ENCODE measurements at regions not wholly inside any gene's neighbourhood (a gene's known extent, or its start where the extent isn't known, plus 50 kb on each side); places are given as distances from the start of the nearest gene placed in this dataset.

GRCh38 chr4:10179957-10180602 lies 63.5 kb upstream of the WDR1 start:
- Histone ChIP-seq H3K9me3 (replicated peaks) (no peaks in the 10 kb centered on the region), H3K27me3 (no peaks in the 10 kb centered on the region), H3K4me3 (no peak overlapping the region), H3K36me3 (no peaks in the 10 kb centered on the region), H3K4me1 (peaks cover 28% of the 10 kb centered on the region), H3K27ac (peak overlapping the region; percentile 75)
- DNase-seq: no peak

GRCh38 chr4:10178763-10179162 lies 62.2 kb upstream of the WDR1 start:
- no peak overlapping the region for H3K4me3 ChIP-seq
- H3K27ac ChIP-seq: no peak overlapping the region
- no peaks in the 10 kb centered on the region for H3K36me3 ChIP-seq
- peaks cover 41% of the 10 kb centered on the region for H3K4me1 ChIP-seq
- DNase-seq: no peak
- H3K27me3 ChIP-seq: no peaks in the 10 kb centered on the region
- H3K9me3 ChIP-seq (replicated peaks): no peaks in the 10 kb centered on the region

- DNase-seq: no peak
- no peak overlapping the region for H3K27ac ChIP-seq
- H3K4me3 ChIP-seq: no peak overlapping the region
- peaks cover 37% of the 10 kb centered on the region for H3K4me1 ChIP-seq
- H3K27me3 ChIP-seq: no peaks in the 10 kb centered on the region; the same call in 1 of the 2 replicates
- H3K9me3 ChIP-seq (replicated peaks): no peaks in the 10 kb centered on the region
- H3K36me3 ChIP-seq: no peaks in the 10 kb centered on the region
Observed at GRCh38 chr4:10175626-10176025, 59.0 kb upstream of the WDR1 start.

GRCh38 chr4:10173754-10174749 lies 57.5 kb upstream of the WDR1 start:
- Histone ChIP-seq H3K4me1 (peaks cover 28% of the 10 kb centered on the region), H3K4me3 (no peak overlapping the region), H3K36me3 (no peaks in the 10 kb centered on the region), H3K9me3 (replicated peaks) (no peaks in the 10 kb centered on the region; the same call in 1 of the 2 replicates), H3K27ac (peak overlapping the region; percentile 50), H3K27me3 (no peaks in the 10 kb centered on the region; the same call in 1 of the 2 replicates)
- peak; percentile 39 to 56 for DNase-seq

- Histone ChIP-seq H3K27ac (peak overlapping the region; percentile 50), H3K27me3 (peaks cover 4% of the 10 kb centered on the region; the same call in 1 of the 2 replicates), H3K4me1 (peaks cover 28% of the 10 kb centered on the region), H3K36me3 (no peaks in the 10 kb centered on the region), H3K4me3 (no peak overlapping the region), H3K9me3 (replicated peaks) (no peaks in the 10 kb centered on the region; the same call in 1 of the 2 replicates)
- no peak for DNase-seq
Observed at GRCh38 chr4:10173037-10173753, 56.6 kb upstream of the WDR1 start.

GRCh38 chr4:10172278-10172921 lies 55.8 kb upstream of the WDR1 start:
- H3K9me3 ChIP-seq (replicated peaks): no peaks in the 10 kb centered on the region; the same call in 1 of the 2 replicates
- H3K4me3 ChIP-seq: no peak overlapping the region
- peaks cover 4% of the 10 kb centered on the region; the same call in 1 of the 2 replicates for H3K27me3 ChIP-seq
- peaks cover 28% of the 10 kb centered on the region for H3K4me1 ChIP-seq
- H3K27ac ChIP-seq: no peak overlapping the region
- no peaks in the 10 kb centered on the region for H3K36me3 ChIP-seq
- DNase-seq: no peak

GRCh38 chr4:10171055-10171454 lies 54.5 kb upstream of the WDR1 start:
- H3K36me3 ChIP-seq: no peaks in the 10 kb centered on the region
- no peaks in the 10 kb centered on the region; the same call in 1 of the 2 replicates for H3K9me3 ChIP-seq (replicated peaks)
- H3K4me1 ChIP-seq: peaks cover 30% of the 10 kb centered on the region
- no peak overlapping the region for H3K27ac ChIP-seq
- H3K4me3 ChIP-seq: no peak overlapping the region
- no peak for DNase-seq
- peaks cover 10% of the 10 kb centered on the region; the same call in 1 of the 2 replicates for H3K27me3 ChIP-seq

GRCh38 chr4:10169839-10170387 lies 53.3 kb upstream of the WDR1 start:
- Histone ChIP-seq H3K27me3 (peaks cover 10% of the 10 kb centered on the region; the same call in 1 of the 2 replicates), H3K4me1 (peaks cover 35% of the 10 kb centered on the region), H3K4me3 (no peak overlapping the region), H3K36me3 (no peaks in the 10 kb centered on the region), H3K27ac (no peak overlapping the region), H3K9me3 (replicated peaks) (no peaks in the 10 kb centered on the region; the same call in 1 of the 2 replicates)
- DNase-seq: no peak

- Histone ChIP-seq H3K4me3 (no peak overlapping the region), H3K4me1 (peaks cover 18% of the 10 kb centered on the region), H3K36me3 (no peaks in the 10 kb centered on the region), H3K27me3 (peaks cover 10% of the 10 kb centered on the region; the same call in 1 of the 2 replicates), H3K9me3 (replicated peaks) (no peaks in the 10 kb centered on the region; the same call in 1 of the 2 replicates), H3K27ac (no peak overlapping the region)
- DNase-seq: no peak
Observed at GRCh38 chr4:10168151-10168550, 51.6 kb upstream of the WDR1 start.

GRCh38 chr4:10167201-10167600 lies 50.6 kb upstream of the WDR1 start:
- DNase-seq: no peak
- Histone ChIP-seq H3K27me3 (peaks cover 10% of the 10 kb centered on the region; the same call in 1 of the 2 replicates), H3K4me3 (no peak overlapping the region), H3K4me1 (peaks cover 11% of the 10 kb centered on the region), H3K27ac (no peak overlapping the region), H3K9me3 (replicated peaks) (no peaks in the 10 kb centered on the region; the same call in 1 of the 2 replicates), H3K36me3 (no peaks in the 10 kb centered on the region)

Measured in SJCRH30 (cell line).